Mesodermal cell (in vitro differentiated cells): ENCODE measurements at regions not wholly inside any gene's neighbourhood (a gene's known extent, or its start where the extent isn't known, plus 50 kb on each side); places are given as distances from the start of the nearest gene placed in this dataset.

Experiments
- H3K27ac ChIP-seq: 2 replicates; pipeline ENCODE4 v1.7.0; 2013; ENCODE audit warnings: mild to moderate bottlenecking, low read depth, low read length, moderate library complexity; ENCODE audit not compliant: severe bottlenecking
- H3K36me3 ChIP-seq: 2 replicates; pipeline ENCODE4 v1.7.1; 2013; ENCODE audit warnings: mild to moderate bottlenecking, low read length, moderate library complexity; ENCODE audit not compliant: control insufficient read depth, insufficient read depth
- H3K4me1 ChIP-seq: one replicate; pipeline ENCODE4 v1.7.1; 2013; ENCODE audit warnings: mild to moderate bottlenecking, low read length; ENCODE audit not compliant: insufficient read depth, control insufficient read depth, poor library complexity, severe bottlenecking
- H3K4me3 ChIP-seq: 2 replicates; pipeline ENCODE4 v1.7.0; 2013; ENCODE audit warnings: low read length, control low read depth, mild to moderate bottlenecking; ENCODE audit not compliant: insufficient read depth, poor library complexity, severe bottlenecking; ENCODE audit errors: extremely low read depth
- H3K9me3 ChIP-seq: 2 replicates; pipeline ENCODE4 v1.7.1; 2013; ENCODE audit warnings: mild to moderate bottlenecking, low read length, moderate library complexity; ENCODE audit not compliant: control insufficient read depth
- WGBS, 2 experiments: methylation state at CpG; one replicate each; pipeline ENCODE4 v1.1.5; 2013; ENCODE audit warnings: missing lambda C conversion rate in 2 of 2; ENCODE audit not compliant: insufficient coverage in 2 of 2; 5-methylcytosine and 5-hydroxymethylcytosine counted together

DNA sequence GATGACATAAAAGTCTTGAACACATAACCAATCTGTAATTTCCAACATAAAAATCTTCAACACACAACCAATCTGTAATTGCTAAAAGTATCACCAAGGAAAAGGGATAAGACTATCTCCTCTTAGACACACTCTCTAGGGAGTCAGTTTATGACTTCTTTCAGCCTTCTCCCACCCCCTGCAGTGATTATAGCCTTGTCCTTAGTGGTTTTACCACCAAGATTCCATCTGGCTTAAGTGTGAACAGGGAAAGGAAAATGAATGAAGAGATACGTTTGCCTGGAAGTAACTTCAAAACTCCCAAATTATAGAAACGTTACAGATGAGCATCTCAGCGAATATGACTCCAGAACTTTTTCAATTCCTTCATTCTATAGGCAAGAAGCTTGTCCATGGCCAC, 136.2 kb upstream of the RASSF8 start:
- peaks cover 4% of the 10 kb centered on the region for H3K9me3 ChIP-seq
- no peak overlapping the region for H3K27ac ChIP-seq
- H3K4me1 ChIP-seq = no peaks in the 10 kb centered on the region
- H3K4me3 ChIP-seq = no peak overlapping the region
- H3K36me3 ChIP-seq = no peaks in the 10 kb centered on the region
- WGBS, 2 experiments = 92% methylated on average over 2 of the region's 3 CpGs; no CpG with 5 or more reads in 1 of the 2 experiments

DNA sequence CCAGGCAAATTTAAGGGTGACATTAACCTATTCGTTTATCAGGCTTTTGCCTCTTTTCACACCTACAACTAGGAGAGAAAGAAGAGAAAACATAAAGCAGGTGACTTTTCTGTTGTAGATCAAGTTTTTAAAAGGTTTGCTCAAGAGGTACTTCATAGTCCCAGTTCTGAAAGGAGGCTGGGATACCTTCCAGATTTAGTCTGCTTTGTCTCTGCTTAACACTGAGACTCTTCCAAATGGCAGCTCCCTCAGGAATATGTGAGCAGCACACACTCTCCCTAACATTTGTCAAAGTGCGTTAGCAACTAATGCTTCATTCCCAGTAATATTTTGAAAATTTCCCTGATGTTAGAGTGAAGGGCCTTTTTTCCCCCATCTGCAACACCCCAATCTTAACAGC, 133.7 kb upstream of the RASSF8 start:
- H3K4me3 ChIP-seq = no peak overlapping the region
- H3K9me3 ChIP-seq = no peaks in the 10 kb centered on the region
- H3K27ac ChIP-seq = no peak overlapping the region
- H3K4me1 ChIP-seq = no peaks in the 10 kb centered on the region
- no peaks in the 10 kb centered on the region for H3K36me3 ChIP-seq
- WGBS, 2 experiments = 100% methylated on average over 1 of the region's 2 CpGs; no CpG with 5 or more reads in 1 of the 2 experiments

DNA sequence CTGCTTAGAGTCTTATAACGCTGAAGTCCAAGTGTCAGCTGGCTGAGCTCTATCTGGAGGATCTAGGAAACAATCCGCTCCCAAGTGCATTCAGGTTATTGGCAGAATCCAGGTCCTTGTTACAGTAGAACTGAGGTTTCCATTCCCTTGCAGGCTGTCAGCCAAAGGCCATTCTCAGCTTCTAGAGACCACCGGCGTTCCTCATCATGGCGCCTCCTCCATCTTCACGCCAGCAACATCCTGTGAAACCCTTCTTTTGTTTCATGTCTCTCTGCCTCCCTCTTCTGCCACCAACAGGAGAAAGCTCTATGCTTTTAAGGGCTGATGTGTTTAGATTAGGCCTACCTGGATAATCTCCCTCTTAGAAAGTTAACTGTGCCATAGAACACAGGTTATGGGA, 133.0 kb upstream of the RASSF8 start:
- Histone ChIP-seq H3K4me1 (no peaks in the 10 kb centered on the region), H3K36me3 (no peaks in the 10 kb centered on the region), H3K4me3 (no peak overlapping the region), H3K9me3 (no peaks in the 10 kb centered on the region), H3K27ac (no peak overlapping the region)
- 90 to 100% methylated on average over 4 to 5 of the region's 6 CpGs for WGBS, 2 experiments

DNA sequence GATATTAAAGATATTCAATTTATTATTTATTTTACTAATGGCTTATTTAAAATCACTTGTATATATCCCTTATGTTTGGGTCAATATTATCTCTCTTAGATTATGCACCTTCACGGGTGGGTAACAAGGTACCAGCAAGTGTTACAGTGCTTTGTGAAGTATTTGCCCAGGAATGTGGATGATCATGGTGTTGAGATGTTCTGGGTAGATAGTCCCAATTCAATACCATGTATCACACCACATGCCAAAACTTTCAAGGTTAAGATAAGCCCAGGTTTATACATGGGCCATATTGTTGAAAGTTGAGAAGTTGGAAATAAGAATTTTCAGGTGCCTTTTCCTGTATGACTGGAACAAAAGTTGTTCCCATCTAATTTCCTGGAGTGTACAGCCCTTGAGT, 131.3 kb upstream of the RASSF8 start:
- H3K36me3 ChIP-seq = no peaks in the 10 kb centered on the region
- no peak overlapping the region for H3K27ac ChIP-seq
- H3K4me1 ChIP-seq = no peaks in the 10 kb centered on the region
- no CpG with 5 or more reads among the region's 1 CpG for WGBS, 2 experiments
- H3K9me3 ChIP-seq = no peaks in the 10 kb centered on the region
- H3K4me3 ChIP-seq = no peak overlapping the region

DNA sequence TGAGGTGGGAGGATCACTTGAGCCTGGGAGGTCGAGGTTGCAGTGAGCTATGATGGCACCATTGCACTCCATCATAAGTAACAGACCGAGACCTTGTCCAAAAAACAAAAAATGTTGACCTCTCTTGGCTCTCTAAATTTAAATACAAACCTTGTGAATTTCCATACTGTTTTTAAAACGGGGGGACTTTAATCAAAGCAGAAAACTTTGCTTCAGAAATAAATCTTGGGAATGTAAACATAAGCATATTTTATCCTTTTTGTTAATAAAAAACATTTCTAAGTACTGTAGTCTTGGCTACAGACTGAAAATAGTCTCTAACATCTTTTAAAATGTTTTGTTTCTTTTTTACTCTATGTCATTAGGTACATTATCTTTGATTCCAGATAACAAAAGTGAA, 130.7 kb upstream of the RASSF8 start:
- Histone ChIP-seq H3K9me3 (no peaks in the 10 kb centered on the region), H3K4me3 (no peak overlapping the region), H3K4me1 (no peaks in the 10 kb centered on the region), H3K36me3 (no peaks in the 10 kb centered on the region), H3K27ac (no peak overlapping the region)
- 88% methylated on average over 2 of the region's 3 CpGs; no CpG with 5 or more reads in 1 of the 2 experiments for WGBS, 2 experiments

DNA sequence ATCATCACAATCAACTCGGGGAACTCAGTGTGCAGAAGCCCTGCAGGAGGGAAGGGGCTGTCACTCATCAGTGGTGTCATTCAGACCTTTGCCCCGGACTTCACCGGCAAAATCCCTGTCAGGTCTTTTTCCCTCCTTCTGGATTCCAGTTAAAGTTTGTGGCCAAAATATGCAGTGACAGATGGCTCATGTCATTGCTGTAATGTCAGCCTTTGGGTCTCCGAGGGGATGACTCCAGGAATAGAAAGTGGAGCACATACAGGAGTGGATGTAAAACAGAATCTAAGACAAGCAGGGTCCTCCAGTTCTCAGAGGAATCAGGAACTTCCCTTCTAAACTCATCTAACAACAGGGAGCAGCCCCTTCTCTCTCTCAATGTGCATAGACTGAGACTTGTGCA, 130.3 kb upstream of the RASSF8 start:
- H3K4me1 ChIP-seq = no peaks in the 10 kb centered on the region
- no peaks in the 10 kb centered on the region for H3K36me3 ChIP-seq
- H3K9me3 ChIP-seq = no peaks in the 10 kb centered on the region
- WGBS, 2 experiments = 80 to 89% methylated on average over 2 to 3 of the region's 4 CpGs
- H3K4me3 ChIP-seq = no peak overlapping the region
- H3K27ac ChIP-seq = no peak overlapping the region

DNA sequence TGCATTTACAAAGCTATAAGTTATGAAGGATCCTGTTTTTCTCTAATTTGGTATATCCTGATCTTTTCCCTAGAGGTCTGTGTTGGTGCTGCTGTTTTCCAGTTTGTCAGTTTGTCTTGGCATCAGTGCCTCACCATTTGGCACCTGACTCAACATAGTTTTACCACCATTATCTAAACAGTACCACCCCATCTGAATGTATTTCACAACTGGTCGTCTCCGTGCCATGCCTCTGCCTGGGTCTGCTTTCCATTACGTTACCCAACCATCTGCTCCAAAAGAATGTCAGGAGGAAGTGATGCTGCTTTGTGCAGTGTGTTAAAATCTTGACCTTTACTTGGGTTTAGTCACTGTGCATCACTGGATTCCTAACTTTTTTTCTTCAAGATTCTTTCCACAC, 129.3 kb upstream of the RASSF8 start:
- no peaks in the 10 kb centered on the region for H3K36me3 ChIP-seq
- H3K4me3 ChIP-seq = no peak overlapping the region
- H3K9me3 ChIP-seq = no peaks in the 10 kb centered on the region
- H3K27ac ChIP-seq = no peak overlapping the region
- WGBS, 2 experiments = 89 to 100% methylated on average over 3 of the region's 3 CpGs
- no peaks in the 10 kb centered on the region for H3K4me1 ChIP-seq

DNA sequence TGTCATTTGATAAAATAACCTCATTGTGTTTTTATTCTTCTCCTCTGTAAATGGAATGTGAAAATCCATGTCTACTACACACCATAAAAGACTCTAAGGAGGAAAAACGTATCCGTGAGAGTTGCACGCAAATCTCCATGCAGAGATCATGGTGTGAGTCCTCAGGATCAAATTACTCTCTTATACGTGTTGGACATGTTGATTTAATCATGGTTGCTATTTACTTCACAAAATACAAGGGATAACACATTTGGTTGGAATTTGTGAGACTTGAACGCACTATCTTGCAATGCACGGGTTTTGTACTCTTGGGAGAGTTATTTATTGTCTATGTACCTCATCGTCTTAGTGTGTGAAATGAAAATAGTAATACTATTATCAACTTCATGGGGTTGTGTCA, 128.0 kb upstream of the RASSF8 start:
- Histone ChIP-seq H3K4me3 (no peak overlapping the region), H3K4me1 (no peaks in the 10 kb centered on the region), H3K27ac (no peak overlapping the region), H3K9me3 (no peaks in the 10 kb centered on the region), H3K36me3 (no peaks in the 10 kb centered on the region)
- 80% methylated on average over 1 of the region's 7 CpGs; no CpG with 5 or more reads in 1 of the 2 experiments for WGBS, 2 experiments

DNA sequence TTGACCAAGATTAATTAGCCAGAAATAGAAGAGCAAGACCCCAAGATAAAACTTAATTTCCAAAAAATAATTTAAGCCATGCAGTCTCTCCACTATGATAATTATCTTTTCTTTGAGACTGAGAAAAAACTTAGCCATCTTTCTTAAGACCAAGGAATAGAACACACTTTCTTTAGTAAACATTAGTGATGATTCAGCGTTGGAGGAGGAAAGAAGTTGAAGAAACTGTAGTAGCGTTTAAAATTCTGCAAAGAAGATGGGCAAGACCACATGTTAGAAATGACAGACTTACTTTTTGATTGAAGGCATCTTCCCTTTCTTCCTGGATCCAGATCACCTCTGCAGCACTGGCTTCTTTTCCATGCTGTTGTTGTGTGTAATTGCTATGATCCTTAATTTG, 124.8 kb upstream of the RASSF8 start:
- H3K27ac ChIP-seq = no peak overlapping the region
- no peaks in the 10 kb centered on the region for H3K9me3 ChIP-seq
- H3K36me3 ChIP-seq = no peaks in the 10 kb centered on the region
- WGBS, 2 experiments = 100% methylated on average over 1 of the region's 2 CpGs; no CpG with 5 or more reads in 1 of the 2 experiments
- H3K4me1 ChIP-seq = no peaks in the 10 kb centered on the region
- no peak overlapping the region for H3K4me3 ChIP-seq

DNA sequence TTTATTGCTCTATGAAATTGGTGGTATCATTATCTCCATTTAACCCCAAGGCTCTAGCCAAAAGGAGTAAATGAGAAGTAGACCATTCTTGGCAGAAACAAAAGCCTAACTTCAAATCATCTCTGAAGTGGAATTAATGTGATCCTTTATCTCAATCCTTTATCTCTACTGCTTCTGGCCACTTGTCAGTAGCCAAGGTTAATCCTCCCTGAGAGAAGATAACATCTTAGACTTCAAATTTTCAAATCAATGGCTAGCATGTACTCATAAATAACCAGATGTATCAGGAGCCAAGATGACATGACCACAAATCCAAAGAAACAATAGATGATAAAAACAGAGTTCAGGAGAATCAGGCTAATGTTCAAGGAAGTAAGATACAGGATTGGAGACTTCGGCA, 123.1 kb upstream of the RASSF8 start:
- no CpG with 5 or more reads among the region's 1 CpG for WGBS, 2 experiments
- no peak overlapping the region for H3K4me3 ChIP-seq

DNA sequence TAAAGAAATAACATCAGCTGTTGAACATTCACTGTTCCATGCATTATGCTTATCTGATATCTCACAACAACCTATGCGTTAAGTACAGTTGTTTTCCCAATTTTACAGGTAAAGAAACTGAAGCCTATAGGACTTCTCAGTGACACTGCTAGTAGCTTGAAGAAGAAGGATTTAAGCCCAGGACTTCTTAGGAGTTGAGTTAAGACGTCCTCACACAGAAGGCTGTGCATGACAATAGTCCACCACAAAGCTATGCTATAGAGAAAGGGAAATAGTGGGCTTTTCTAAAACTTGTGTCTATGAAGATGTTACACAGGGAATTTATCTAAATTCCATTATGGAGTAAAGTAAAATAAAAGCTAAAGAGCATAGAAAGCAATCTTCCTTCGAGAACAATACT, 120.5 kb upstream of the RASSF8 start:
- no CpG with 5 or more reads among the region's 3 CpGs for WGBS, 2 experiments
- no peak overlapping the region for H3K27ac ChIP-seq
- H3K36me3 ChIP-seq = no peaks in the 10 kb centered on the region
- no peak overlapping the region for H3K4me3 ChIP-seq
- H3K4me1 ChIP-seq = no peaks in the 10 kb centered on the region
- no peaks in the 10 kb centered on the region for H3K9me3 ChIP-seq

More for the DNA sequence above, 123.1 kb upstream of the RASSF8 start:
- Histone ChIP-seq H3K27ac (no peak overlapping the region), H3K36me3 (no peaks in the 10 kb centered on the region), H3K4me1 (no peaks in the 10 kb centered on the region), H3K9me3 (no peaks in the 10 kb centered on the region)
